ENCODE measurements at regions not wholly inside any gene's neighbourhood (a gene's known extent, or its start where the extent isn't known, plus 50 kb on each side); places are given as distances from the start of the nearest gene placed in this dataset.

DNA sequence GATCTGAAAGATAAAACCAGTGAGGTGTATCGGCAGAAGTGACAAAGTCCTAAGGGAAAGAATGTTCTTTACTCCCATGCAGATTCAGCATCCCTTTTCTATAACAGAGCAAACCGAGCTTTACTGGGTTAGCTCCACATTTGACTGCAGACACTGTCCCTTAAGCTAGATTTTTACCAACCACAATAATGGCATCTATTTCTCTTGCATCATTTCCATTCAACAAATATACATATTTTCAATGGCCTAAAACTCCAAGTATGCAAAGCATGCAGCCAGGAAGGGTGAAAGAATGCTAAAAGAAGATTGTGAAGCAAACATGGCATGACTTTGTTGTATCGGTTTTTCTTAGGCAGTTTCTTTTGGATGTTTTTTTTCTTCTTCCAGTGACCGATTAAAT is 255.4 kb downstream of the OGFRL1 start:
- H3K4me3 ChIP-seq (ENCODE audit: low read depth, low read length) = no peak overlapping the region
- TF ChIP-seq, protein P1, sequence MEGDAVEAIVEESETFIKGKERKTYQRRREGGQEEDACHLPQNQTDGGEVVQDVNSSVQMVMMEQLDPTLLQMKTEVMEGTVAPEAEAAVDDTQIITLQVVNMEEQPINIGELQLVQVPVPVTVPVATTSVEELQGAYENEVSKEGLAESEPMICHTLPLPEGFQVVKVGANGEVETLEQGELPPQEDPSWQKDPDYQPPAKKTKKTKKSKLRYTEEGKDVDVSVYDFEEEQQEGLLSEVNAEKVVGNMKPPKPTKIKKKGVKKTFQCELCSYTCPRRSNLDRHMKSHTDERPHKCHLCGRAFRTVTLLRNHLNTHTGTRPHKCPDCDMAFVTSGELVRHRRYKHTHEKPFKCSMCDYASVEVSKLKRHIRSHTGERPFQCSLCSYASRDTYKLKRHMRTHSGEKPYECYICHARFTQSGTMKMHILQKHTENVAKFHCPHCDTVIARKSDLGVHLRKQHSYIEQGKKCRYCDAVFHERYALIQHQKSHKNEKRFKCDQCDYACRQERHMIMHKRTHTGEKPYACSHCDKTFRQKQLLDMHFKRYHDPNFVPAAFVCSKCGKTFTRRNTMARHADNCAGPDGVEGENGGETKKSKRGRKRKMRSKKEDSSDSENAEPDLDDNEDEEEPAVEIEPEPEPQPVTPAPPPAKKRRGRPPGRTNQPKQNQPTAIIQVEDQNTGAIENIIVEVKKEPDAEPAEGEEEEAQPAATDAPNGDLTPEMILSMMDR (IDR thresholded peaks at IDR 0.05; ENCODE audit: borderline replicate concordance, insufficient read depth, low read depth, low read length) = no peak

DNA sequence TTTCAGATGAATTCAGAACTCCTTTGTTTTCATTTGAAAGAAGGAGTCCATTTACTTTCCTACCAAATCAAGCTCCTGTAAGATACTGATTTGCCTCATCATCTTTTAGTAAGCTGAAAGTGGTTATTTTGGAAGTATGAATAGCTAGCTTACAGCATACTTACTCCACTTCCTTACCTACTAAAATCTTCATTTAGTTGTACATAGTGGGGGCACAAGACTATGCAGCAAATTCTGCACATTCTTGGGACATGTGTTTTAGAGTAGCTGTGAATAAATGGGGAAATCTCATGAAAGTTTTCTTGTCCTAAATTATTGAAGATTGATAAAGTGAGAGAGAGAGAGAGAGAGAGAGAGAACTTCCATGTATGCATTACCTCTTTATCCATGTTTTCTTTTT is 256.3 kb downstream of the OGFRL1 start:
- TF ChIP-seq, protein P1 (IDR thresholded peaks at IDR 0.05; ENCODE audit: borderline replicate concordance, insufficient read depth, low read depth, low read length) = no peak
- H3K4me3 ChIP-seq (ENCODE audit: low read depth, low read length) = no peak overlapping the region

DNA sequence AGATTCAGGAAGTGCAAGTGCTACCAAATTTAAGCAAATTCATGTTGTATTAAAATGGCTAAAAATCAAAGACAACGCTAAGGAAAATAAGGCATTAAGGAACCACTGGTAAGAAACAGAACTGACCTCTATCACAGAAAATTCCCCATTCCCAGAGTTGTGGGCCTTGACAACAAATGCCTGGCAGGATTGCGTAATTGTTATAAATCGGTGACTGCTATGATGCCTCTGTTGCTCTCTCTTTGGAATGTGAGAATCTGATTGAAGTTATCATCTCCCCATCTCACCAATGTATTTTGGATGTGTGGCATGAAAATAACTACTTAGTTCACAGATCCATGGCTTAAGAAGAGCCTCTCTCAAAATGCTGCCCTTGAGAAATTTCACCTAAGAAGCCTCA is 257.3 kb downstream of the OGFRL1 start:
- no peak overlapping the region for H3K4me3 ChIP-seq (ENCODE audit: low read depth, low read length)
- TF ChIP-seq, protein P1 (IDR thresholded peaks at IDR 0.05; ENCODE audit: borderline replicate concordance, insufficient read depth, low read depth, low read length) = no peak

DNA sequence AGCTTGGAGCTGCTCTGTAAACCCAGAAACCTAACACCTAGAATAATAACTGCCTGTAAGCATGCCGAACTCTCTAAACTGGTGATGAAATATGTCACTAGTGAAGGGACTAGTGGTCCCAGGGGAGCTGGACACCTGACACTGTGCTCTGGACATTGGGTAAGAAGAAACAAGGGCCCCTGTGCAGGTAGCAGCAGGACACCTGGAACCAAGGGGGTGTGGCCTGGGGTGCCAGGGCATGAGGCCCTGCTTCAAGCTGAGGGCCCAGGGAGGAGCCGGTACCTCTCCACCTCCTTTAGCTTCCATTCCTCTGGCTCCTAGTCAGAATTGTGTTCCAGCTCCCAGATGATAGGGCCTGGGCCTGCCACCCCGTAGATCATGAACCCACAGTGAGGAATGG is 263.2 kb downstream of the OGFRL1 start:
- H3K4me3 ChIP-seq (ENCODE audit: low read depth, low read length) = no peak overlapping the region
- TF ChIP-seq, protein P1 (IDR thresholded peaks at IDR 0.05; ENCODE audit: borderline replicate concordance, insufficient read depth, low read depth, low read length) = no peak

DNA sequence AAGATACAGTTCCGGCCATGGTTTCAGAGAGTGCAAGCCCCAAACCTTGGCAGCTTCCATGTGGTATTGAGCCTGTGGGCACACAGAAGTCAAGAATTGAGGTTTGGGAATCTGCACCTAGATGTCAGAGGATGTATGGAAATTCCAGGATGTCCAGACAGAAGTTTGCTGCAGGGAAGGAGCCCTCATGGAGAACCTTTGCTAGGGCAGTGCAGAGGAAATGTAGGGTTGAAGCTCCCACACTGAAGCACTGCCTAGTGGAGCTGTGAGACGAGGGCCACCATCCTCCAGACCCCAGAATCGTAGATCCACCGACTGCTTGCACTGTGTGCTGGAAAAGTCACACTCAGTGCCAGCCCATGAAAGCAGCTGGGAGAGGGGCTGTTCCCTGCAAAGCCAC is 267.5 kb downstream of the OGFRL1 start:
- no peak overlapping the region for H3K4me3 ChIP-seq (ENCODE audit: low read depth, low read length)
- TF ChIP-seq, protein P1 (IDR thresholded peaks at IDR 0.05; ENCODE audit: borderline replicate concordance, insufficient read depth, low read depth, low read length) = no peak

DNA sequence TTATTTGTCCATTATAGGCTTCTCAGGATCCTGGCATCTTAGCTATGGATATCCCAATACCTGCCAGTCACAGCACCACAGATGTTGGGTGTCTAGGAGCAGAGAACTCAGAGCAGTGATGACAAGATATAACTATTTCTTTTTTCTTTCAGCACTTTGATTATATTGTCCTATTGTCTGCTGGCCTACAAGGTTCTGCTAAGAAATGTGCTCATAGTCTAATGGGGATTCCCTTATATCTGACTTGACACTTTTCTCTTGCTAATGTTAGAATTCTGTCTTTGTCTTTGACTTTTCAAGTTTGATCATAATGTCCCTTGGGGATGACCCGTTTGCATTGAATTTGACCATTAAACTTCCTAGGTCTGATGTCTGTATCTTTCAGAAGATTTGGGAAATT is 270.4 kb downstream of the OGFRL1 start:
- no peak overlapping the region for H3K4me3 ChIP-seq (ENCODE audit: low read depth, low read length)
- TF ChIP-seq, protein P1 (IDR thresholded peaks at IDR 0.05; ENCODE audit: borderline replicate concordance, insufficient read depth, low read depth, low read length) = no peak

DNA sequence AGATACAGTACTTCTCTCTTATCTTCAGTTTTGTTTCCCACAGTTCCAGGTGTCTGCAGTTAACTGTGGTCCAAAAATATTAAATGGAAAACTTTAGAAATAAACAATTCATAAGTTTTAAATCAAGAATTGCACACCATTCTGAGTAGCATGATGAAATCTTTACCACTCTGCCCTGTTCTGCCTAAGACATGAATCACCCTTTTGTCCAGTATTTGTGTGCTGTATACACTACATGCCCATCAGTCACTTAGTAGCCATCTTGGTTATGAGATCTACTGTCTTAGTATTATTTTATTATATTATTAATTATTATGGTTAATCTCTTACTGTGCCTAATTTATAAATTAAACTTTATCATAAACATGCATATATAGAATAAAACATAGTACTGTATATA is 279.0 kb downstream of the OGFRL1 start:
- no peak overlapping the region for H3K4me3 ChIP-seq (ENCODE audit: low read depth, low read length)
- TF ChIP-seq, protein P1 (IDR thresholded peaks at IDR 0.05; ENCODE audit: borderline replicate concordance, insufficient read depth, low read depth, low read length) = no peak

Measured in GM12875 (cell line).